HepG2 (cell line): ENCODE measurements at regions not wholly inside any gene's neighbourhood (a gene's known extent, or its start where the extent isn't known, plus 50 kb on each side); places are given as distances from the start of the nearest gene placed in this dataset.

Experiments used
- NFE2L1 ChIP-seq: sonication (generic); formaldehyde crosslinking; IDR thresholded peaks from 2 replicates; pipeline ENCODE4 v1.4.0; 2020; ENCODE audit warnings: missing genetic modification reagents, mild to moderate bottlenecking, borderline replicate concordance
- SIX1 ChIP-seq: sonication (generic); formaldehyde crosslinking; IDR thresholded peaks from 2 replicates; pipeline ENCODE4 v1.4.0; 2020; ENCODE audit warnings: missing genetic modification reagents, borderline replicate concordance
- WIZ ChIP-seq: sonication (generic); formaldehyde crosslinking; IDR thresholded peaks from 2 replicates; pipeline ENCODE4 v1.5.1; 2020; ENCODE audit warnings: mild to moderate bottlenecking, missing genetic modification reagents
- ZNF547 ChIP-seq: sonication (generic); formaldehyde crosslinking; IDR thresholded peaks from 2 replicates; pipeline ENCODE4 v1.5.1; 2020; ENCODE audit warnings: mild to moderate bottlenecking, missing genetic modification reagents
- ZNF557 ChIP-seq: sonication (generic); formaldehyde crosslinking; IDR thresholded peaks from 2 replicates; pipeline ENCODE4 v1.4.0; 2020; ENCODE audit warnings: missing genetic modification reagents
- ZNF562 ChIP-seq: sonication (generic); formaldehyde crosslinking; IDR thresholded peaks from 2 replicates; pipeline ENCODE4 v1.8.0; 2022; ENCODE audit warnings: missing genetic modification reagents, borderline replicate concordance
- ZNF597 ChIP-seq: sonication (generic); formaldehyde crosslinking; IDR thresholded peaks from 2 replicates; pipeline ENCODE4 v1.5.0; 2020; ENCODE audit warnings: missing genetic modification reagents
- TF ChIP-seq, protein P1 (sequence below): IDR thresholded peaks from 2 replicates; pipeline ENCODE4 v1.6.1; 2016; ENCODE audit warnings: mild to moderate bottlenecking
- TF ChIP-seq, protein P2 (sequence below): sonication (generic); formaldehyde crosslinking; IDR thresholded peaks from 2 replicates; pipeline ENCODE4 v1.4.0; 2020; ENCODE audit warnings: mild to moderate bottlenecking, missing genetic modification reagents
- TF ChIP-seq, protein P3 (sequence below): sonication (generic); formaldehyde crosslinking; IDR thresholded peaks from 2 replicates; pipeline ENCODE4 v1.4.0; 2020; ENCODE audit warnings: missing genetic modification reagents

- TF ChIP-seq, protein P1, sequence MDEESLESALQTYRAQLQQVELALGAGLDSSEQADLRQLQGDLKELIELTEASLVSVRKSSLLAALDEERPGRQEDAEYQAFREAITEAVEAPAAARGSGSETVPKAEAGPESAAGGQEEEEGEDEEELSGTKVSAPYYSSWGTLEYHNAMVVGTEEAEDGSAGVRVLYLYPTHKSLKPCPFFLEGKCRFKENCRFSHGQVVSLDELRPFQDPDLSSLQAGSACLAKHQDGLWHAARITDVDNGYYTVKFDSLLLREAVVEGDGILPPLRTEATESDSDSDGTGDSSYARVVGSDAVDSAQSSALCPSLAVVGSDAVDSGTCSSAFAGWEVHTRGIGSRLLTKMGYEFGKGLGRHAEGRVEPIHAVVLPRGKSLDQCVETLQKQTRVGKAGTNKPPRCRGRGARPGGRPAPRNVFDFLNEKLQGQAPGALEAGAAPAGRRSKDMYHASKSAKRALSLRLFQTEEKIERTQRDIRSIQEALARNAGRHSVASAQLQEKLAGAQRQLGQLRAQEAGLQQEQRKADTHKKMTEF (CRISPR knock-in tag): no peak
- TF ChIP-seq, protein P2, sequence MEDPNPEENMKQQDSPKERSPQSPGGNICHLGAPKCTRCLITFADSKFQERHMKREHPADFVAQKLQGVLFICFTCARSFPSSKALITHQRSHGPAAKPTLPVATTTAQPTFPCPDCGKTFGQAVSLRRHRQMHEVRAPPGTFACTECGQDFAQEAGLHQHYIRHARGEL (CRISPR knock-in tag): no peak
- TF ChIP-seq ZNF557 (CRISPR knock-in tag) (no peak), ZNF562 (CRISPR knock-in tag) (no peak), ZNF547 (CRISPR knock-in tag) (no peak), WIZ (CRISPR knock-in tag) (no peak), ZNF597 (CRISPR knock-in tag) (no peak), NFE2L1 (CRISPR knock-in tag) (no peak), SIX1 (CRISPR knock-in tag) (no peak)
- TF ChIP-seq, protein P3, sequence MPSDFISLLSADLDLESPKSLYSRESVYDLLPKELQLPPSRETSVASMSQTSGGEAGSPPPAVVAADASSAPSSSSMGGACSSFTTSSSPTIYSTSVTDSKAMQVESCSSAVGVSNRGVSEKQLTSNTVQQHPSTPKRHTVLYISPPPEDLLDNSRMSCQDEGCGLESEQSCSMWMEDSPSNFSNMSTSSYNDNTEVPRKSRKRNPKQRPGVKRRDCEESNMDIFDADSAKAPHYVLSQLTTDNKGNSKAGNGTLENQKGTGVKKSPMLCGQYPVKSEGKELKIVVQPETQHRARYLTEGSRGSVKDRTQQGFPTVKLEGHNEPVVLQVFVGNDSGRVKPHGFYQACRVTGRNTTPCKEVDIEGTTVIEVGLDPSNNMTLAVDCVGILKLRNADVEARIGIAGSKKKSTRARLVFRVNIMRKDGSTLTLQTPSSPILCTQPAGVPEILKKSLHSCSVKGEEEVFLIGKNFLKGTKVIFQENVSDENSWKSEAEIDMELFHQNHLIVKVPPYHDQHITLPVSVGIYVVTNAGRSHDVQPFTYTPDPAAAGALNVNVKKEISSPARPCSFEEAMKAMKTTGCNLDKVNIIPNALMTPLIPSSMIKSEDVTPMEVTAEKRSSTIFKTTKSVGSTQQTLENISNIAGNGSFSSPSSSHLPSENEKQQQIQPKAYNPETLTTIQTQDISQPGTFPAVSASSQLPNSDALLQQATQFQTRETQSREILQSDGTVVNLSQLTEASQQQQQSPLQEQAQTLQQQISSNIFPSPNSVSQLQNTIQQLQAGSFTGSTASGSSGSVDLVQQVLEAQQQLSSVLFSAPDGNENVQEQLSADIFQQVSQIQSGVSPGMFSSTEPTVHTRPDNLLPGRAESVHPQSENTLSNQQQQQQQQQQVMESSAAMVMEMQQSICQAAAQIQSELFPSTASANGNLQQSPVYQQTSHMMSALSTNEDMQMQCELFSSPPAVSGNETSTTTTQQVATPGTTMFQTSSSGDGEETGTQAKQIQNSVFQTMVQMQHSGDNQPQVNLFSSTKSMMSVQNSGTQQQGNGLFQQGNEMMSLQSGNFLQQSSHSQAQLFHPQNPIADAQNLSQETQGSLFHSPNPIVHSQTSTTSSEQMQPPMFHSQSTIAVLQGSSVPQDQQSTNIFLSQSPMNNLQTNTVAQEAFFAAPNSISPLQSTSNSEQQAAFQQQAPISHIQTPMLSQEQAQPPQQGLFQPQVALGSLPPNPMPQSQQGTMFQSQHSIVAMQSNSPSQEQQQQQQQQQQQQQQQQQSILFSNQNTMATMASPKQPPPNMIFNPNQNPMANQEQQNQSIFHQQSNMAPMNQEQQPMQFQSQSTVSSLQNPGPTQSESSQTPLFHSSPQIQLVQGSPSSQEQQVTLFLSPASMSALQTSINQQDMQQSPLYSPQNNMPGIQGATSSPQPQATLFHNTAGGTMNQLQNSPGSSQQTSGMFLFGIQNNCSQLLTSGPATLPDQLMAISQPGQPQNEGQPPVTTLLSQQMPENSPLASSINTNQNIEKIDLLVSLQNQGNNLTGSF (CRISPR knock-in tag): no peak
Observed at GRCh38 chr12:91959220-91959619, 186.4 kb downstream of the BTG1 start (continued).
